GM19025 (cell line): ENCODE measurements at regions not wholly inside any gene's neighbourhood (a gene's known extent, or its start where the extent isn't known, plus 50 kb on each side); places are given as distances from the start of the nearest gene placed in this dataset.

Experiments
- ATAC-seq: cut with Tn5 transposase; IDR thresholded peaks from one replicate; pipeline ENCODE4 v1.9.1; 2021; ENCODE audit warnings: mild to moderate bottlenecking, low read depth, moderate library complexity; ENCODE audit not compliant: unreplicated experiment

DNA sequence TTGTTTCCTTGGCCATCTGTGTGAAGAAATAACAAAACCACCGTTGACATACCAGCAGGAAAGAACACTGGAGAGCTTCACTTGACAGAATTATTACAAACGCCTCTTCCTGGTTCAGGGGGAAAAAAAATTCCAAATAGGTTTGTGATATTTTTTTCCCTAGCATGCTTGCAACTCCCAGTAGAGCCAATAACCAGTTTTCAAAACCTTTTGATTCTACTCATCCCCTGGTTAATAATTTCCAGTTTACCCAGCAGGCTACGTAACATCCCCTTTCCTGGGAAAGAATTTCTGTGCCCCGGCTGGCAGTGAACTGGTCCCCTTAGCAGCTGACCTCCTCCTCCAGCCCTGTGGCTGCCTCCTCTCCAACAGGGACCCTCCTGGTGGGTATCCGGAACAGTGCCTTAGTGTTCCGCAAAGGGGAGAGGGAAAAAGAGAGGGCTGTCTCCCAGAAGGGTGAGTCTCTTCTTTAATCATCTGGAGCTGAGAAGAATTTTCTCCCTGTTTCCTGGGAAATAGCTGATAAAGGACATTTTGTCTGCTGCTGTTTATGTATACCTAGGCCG, 72.8 kb upstream of the BOD1 start:
- ATAC-seq: no peak

DNA sequence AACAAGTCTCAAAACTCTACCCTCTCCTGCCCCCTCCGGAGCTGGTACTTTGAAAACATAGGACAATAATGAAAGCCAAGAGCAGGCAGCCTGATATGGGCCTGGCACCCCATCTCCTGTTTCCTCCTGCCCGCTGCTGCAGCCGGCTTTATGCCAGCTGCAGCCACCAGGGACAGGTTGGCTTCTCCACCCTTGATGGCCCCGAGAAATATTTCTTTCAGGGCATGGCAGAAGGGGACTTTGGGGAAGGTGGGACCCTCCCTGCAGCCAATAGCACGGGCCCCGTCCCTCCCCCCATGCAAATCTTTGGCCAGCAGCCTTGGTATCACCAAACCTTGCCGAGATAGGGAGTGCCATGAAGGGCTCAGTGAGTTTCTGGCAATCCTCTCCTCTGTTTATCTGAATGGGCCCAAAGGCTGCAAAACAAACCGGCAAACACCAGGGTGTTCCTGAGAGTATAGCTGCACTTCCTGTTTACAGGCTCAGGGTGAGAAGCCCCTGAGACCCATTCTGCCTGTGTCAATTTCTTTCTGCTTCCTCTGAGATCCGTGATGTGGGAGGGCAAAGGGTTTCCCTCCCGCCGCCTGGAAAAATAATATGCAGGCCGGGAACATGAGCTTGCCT, 73.4 kb upstream of the BOD1 start:
- peak; percentile 47 for ATAC-seq

DNA sequence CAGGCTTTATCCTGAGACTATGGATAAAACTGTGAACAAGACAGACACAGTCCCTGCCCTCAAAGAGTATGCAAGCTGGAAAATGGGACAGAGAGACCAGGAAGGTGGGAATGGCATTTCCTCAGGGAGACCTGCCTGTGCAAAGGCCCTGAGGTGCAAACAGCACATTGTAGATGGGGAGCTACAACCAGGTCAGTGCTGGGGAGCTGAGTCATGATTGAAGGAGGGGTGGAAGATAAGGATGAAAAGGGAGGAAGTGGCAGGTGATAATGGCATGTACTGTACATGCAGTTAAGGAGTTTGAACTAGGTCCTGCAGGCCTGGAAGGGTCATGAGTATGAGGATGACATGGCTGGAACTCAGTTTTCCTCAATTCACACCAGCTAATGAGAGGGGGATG, 75.5 kb upstream of the BOD1 start:
- no peak for ATAC-seq

DNA sequence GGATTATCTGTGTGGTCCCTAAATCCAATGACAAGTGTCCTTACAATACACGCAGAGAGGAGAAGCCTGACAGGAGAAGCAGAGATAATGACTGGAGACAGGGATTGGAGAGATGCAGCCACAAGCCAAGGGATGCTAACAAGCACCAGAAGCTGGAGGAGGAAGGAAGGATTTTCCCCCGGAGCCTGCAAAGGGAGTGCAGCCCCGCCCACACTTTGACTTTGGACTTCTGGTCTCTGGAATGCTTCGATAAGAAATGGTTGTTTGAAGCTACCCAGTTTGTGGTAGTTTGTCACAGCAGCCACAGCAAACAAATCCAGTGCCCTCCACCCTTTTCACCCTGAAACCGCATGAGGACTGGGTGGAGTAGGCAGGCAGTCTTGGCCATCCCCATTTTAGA, 77.2 kb upstream of the BOD1 start:
- no peak for ATAC-seq

DNA sequence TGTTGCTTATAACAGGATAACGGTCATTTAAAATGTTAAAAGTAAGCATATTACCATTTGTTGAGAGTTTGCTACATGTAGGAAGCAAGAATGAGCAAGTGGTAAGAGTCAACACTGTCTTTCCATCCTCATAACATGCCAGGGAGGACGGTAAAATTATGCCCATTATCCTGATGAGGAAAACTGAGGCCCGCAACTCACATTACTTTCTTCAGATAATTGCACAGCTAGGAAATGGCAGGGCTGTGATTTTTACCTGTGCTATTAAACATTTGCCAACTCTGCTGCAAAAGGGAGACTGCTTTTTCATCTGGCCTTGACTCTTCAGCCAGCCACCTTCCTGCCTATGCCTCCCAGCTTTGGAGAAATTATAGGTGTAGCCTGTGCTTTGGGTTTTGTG, 79.8 kb upstream of the BOD1 start:
- no peak for ATAC-seq

DNA sequence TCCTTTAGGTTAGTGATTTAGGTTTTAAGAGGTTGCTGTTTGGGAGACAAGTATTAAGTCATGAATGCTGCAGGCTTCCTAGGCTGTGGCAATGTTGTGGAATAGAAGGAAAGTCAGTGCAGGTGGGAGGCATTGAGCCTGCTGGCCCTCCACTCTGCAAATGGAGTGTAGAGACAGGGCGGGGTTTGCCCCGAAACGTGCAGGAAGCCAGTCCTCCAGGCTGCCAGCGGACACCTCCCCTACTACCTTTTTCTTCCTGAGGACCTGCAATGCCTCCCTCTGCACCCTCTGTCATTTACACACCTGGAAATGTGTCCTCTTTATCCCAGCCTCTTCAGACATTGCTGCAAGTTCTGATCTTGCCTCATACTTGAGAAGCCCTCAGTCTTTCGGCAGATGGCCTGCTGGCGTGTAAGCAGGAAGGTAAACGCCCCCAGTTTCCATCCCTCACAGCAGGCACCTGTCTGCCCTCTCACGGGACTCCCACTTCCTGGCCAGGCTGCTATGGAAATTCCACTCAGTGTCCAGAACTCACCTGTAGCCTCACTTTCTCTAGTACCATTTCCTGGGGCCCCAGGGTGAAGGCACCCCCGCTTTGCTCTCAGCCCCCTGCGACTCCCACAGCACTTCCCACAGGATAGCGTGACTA, 81.6 kb upstream of the BOD1 start:
- no peak for ATAC-seq

DNA sequence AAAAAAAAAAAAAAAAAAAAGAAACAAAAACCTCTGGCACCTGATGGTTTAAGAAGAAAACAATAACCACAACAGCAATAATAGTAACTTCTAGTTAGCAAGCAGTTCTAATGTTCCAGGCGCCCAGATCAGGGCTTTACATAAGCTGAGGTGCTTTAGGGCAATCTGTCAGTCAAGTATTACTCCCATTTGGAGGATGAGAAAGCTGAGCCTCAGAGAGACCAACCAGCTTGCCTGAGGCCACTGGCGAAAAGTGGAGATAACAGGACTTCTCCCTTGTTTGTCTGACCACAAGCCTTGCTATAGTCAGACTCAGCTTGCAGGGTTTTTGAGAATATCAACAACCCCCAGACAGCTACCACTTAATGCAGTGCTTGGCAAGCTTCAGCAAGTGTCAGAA, 83.5 kb upstream of the BOD1 start:
- ATAC-seq: no peak

DNA sequence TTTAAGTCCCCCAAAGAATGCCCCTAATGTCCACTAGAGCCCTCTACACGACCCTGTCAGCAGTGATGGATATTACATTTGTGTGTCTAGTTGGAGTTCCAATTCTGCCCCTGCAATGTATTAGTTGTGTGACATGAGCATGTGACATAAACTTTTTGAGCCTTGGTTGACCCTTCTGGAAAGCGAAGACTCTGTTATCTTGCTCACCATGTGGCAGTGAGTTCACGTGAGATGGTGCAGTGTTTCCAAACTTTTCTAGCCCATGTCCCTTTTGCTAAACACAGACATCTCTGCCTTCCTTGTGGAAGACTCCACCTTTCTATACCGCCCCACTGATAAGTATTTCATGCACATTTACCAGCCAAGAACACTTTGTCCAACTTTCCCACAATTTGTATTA, 87.0 kb upstream of the BOD1 start:
- ATAC-seq: no peak

DNA sequence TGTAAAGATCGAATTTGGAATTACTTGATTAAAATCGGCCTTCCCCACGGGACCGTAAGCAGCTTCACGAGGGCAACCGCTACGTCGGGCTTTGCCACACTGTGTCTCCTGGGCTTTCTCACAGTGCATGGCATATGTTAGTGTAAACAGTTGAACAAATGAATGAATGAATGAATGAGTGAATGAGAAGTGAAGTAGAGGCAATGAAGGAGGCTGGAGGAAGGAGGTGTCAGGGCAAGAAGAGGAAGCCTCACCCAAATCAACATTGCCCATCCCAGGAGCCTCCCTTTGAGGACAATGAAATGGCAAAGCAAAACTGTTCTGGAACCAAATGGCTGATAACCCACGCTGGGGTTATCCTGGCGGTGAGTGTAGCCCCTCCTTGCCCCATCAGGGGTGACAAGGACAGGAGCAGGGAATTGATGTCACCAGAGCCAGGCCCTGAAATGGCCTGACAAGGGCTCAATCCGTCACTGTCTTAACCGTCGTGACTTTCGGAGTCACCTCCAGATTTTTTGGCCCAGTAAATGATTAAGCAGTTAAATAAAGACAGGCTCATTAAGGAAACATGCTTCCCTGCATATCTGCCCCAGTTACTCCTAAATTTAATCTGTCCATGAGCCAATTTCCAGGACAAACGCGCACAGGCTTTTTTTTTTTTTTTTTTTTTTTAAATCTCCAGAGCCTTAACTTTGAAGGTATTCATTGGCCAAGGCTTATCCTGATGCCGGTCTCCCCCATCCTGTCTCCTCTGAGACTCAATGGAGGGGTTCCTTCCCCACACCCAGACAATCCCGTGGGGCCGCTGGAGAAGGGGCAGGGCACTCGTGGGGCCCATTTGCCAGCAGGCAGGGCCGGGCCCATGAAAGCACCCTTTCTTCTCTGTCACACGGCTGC, 88.4 kb upstream of the BOD1 start:
- no peak for ATAC-seq

DNA sequence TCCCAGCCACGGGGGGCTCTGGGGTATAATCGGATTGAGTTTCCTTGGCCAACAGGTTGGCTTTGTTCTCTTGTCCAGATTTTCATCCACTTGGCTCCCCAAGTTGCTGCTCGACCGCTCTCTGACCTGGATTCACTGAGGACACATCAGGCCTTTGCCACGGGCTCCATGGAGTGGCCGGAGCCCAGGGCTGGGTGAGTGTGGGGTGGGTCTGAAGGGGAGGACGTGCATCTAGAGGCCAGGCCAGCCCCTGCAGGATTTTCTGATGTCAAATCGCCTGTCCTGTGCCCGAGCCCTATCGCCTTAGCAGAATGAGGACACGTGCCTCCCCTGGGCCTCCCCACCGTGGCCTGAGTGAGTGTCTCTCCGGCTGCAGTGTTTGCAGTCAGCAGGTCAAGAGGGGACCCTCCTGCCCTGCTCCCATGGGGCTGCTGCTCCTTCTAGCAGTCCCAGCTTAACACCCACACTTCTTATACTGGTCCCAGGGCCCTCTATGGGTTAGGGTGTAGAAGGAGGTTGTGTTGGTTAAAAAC, 89.1 kb upstream of the BOD1 start:
- no peak for ATAC-seq

DNA sequence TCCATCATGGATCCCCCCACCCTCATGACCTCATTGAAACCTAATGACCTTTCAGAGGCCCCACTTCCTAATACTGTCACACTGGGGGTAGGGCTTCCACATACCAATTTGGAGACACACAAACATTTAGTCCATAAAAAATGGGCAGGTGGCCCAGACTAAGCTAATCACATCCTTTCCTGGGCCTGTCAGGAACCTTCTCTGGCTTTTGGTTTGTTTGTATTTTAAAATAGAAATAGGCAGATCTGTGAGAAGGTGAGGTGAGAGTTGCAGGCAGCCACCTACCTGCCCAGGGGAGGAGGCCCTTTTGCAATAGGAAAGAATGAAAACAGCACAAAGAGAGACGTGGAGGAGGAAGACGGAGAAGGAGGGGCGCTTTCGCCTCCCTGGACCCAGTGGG, 90.2 kb upstream of the BOD1 start:
- no peak for ATAC-seq

DNA sequence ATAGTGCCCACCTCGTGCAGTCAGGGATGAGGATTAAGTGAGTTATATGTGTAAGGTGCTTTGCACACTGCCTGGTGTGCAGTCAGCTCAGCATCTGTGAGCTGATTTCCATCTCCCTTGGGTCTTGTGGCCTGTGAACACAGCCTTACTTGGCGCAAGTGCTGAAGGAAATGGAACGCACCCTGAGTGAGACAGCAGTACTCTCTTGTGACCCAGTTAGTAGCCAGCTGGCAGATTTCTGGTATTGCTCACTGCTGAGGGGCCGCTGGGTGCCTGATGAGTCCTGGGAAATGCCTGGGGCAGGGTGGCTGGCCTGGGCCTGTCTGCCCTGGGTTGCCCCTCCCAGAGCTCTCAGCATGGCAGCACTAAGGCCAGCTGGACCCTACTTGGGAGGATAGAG, 90.9 kb upstream of the BOD1 start:
- ATAC-seq: peak; percentile 87

DNA sequence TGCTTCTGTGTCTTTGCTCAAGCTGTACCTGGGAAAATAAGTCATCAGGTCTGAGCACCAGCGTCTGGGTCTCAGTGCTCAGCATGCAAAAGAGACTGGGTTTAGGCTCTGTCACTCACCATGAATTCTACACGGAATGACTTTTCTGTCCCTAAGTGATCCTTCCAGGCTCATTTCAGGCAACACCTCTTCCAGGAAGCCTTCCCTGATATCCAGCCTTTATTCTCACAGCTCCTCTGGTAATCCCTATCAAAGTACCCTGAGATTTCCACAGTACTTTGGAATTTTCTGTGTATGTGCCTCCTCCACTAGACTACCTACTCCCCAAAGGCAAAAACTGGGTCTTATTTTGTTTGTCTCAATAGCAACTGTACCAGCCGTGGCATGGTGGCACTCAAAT, 92.7 kb upstream of the BOD1 start:
- no peak for ATAC-seq

DNA sequence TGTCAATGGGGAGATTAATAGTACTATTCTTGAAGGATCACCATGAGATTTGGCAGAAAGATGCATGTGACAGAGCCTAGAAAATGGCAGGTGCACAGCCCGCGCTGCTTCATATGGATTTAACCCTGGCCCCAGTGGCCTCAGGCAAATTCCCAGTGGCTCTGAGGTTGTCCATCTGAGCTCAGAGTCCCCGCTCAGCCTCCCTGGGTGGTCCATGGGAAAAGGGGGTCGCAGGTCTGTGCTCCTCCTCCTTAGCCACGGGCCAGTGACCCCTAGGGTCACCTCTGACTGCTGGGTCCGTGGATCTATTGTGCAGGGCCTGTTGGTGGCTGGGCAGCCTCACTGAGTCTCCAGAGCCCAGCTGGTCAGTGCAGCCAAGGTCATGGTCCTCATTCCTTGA, 93.3 kb upstream of the BOD1 start:
- no peak for ATAC-seq

DNA sequence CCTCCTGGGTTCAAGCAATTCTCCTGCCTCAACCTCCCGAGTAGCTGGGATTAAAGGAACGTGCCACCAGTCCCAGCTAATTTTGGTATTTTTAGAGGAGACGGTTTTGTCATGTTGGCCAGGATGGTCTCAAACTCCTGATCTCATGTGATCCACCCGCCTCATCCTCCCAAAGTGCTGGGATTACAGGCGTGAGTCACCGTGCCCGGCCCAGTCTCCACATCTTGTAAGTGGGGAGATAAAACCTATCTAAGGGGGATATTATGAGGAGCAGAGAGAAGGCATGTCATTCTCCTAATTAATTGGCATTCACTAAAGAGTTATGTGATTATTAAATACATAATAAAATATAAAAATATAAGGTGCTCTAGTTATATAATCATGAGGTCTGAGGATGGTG, 94.1 kb upstream of the BOD1 start:
- ATAC-seq: no peak

DNA sequence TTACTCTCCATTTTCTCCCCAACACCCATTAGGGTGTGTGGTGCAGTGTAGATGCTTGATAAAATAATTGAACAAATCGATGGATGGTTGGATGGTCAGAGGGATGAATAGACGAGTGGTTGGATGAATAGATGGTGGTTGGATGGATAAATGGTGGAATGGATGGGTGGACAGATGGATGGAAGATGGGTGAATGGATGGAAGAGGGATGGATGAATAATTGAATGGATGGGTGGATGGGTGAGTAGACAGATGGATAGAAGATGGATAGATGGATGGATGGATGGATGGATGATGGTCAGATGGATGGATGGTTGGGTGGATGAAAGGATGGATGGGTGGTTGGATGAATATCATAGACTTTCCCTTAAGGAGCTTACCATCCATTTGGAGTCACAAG, 95.0 kb upstream of the BOD1 start:
- ATAC-seq: no peak

DNA sequence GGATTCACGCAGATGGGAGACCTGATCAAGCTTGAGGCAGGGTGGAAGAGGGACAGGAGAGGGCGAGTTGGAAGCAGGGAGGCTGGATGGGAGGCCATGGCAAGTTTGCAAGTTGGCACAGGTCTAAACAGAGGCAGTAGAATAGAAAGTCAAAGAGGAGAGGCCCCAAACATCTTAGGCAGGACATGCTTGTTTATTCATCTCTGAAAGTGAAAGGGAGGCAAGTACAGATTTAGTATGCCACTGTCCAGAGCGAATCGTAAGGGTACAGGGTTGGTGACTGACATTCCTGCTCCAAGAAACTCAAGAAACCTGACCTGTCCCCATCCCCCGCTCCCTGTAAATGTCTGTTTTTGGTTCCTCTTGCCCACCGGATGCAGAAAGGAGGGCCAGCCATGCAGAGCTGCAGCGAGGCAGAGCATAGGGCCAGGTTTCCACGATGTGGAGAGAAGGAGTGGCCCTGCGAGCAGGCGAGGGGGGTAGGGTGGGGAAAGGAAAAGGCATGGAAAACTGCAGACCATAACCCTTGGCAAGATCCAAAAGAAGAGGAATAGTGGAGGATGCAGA, 96.2 kb upstream of the BOD1 start:
- no peak for ATAC-seq

DNA sequence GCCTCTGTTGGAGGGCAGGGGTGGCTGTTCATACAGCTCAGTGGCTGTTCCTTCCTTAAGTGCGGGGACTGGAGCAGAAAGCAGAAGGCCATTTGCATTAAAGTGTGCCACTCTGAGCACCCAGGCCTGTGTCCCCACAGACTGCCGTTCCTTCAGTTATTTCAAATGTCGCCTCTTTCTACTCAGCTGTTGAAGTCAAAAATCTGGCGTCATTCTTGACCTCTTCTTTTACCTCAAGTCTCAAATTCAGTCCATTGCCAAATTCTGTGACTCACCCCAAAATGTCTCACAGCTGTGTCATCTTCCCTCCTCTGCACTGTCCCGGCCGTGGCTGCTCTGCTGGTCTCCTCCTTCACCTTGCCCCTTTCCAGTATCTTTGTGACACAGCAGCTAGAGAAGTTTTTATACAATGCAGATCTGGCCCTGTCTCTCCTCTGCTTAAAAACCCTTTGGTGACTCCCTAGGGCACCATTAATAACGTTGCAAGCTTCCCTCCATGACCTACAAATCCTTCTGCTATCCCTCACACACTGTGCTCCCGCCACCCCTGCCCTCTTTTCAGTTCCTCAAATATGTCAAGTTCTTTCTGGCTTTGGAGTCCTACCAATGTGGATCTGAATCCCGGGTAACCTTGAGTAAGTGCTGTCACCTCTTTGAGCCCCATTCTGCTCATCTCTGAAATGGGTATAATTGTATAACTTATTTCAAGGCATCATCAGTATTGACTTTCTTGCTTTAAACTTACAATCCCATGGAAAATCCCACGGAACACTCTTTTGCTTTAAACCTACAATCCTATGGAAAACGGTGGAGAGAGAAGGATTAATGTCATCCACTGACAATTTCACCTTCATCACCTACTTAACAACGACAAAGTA, 98.3 kb upstream of the BOD1 start:
- no peak for ATAC-seq

DNA sequence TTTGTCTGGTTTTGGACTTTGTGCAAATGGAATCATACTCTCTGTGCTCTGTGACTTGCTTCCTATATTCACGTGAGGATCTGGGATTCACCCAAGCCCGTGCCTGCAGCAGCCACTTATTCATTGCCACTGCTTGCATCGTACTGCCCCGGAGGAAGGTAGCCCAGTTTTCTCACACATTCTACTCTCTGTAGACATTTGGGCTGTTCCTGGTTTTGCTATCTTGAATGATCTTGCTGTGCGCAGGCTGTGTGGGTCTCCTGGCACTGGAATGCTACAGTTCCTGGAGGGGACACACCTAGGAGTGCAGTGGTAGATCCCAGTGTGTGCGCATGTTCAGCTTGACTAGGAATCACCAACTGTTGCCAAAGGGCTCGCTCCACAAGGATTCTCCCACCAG, 99.2 kb upstream of the BOD1 start:
- no peak for ATAC-seq
